Sigmoid colon (tissue), 6 donors: ENCODE measurements at regions not wholly inside any gene's neighbourhood (a gene's known extent, or its start where the extent isn't known, plus 50 kb on each side); places are given as distances from the start of the nearest gene placed in this dataset.

Source experiments
- DNase-seq: peaks from one replicate; pipeline ENCODE4 v3.0.0-alpha.2; 2019
- H3K27ac ChIP-seq, 4 donors: fragments of 200-600 bp; sonication (generic); one replicate each; pipeline ENCODE4 v1.5.1; 2016 to 2019; ENCODE audit warnings: mild to moderate bottlenecking in 1 of 4
- H3K27me3 ChIP-seq, 3 donors: fragments of 200-600 bp; sonication (generic); one replicate each; pipeline ENCODE4 v1.5.1; 2019; ENCODE audit warnings: mild to moderate bottlenecking in 1 of 3
- H3K36me3 ChIP-seq, 4 donors: fragments of 200-600 bp; sonication (generic); one replicate each; pipeline ENCODE4 v1.5.1; 2016 to 2019
- H3K4me1 ChIP-seq, 4 donors: fragments of 200-600 bp; sonication (generic); one replicate each; pipeline ENCODE4 v1.5.1; 2017 to 2019
- H3K4me3 ChIP-seq, 4 donors: fragments of 200-600 bp; sonication (generic); one replicate each; pipeline ENCODE4 v1.5.1; 2017 to 2019; ENCODE audit warnings: mild to moderate bottlenecking in 2 of 4, moderate library complexity in 1 of 4
- H3K9me3 ChIP-seq, 4 donors: fragments of 200-600 bp in 3 of 4; sonication (generic) in 3 of 4; one replicate each; pipeline versions ENCODE4 v1.5.1 to v1.6.1; 2013 to 2019
- EP300 ChIP-seq, 4 donors: sonication (generic); formaldehyde crosslinking; IDR thresholded peaks; one replicate each; pipeline ENCODE4 v1.6.1; 2017; ENCODE audit warnings: antibody characterized with exemption in 4 of 4
- POLR2A ChIP-seq, 2 donors: fragments of 450-650 bp; IDR thresholded peaks; one replicate each; pipeline ENCODE4 v1.6.1; 2016; ENCODE audit warnings: antibody characterized with exemption in 2 of 2, mild to moderate bottlenecking in 2 of 2, moderate library complexity in 2 of 2
- POLR2AphosphoS5 ChIP-seq, 4 donors: sonication (generic); formaldehyde crosslinking; IDR thresholded peaks; one replicate each; pipeline ENCODE4 v1.6.1; 2017; ENCODE audit warnings: antibody characterized with exemption in 4 of 4
- WGBS, 2 donors: extraction: QIAGEN DNeasy Blood & Tissue Kit; methylation state at CpG; one replicate each; pipeline ENCODE4 v1.1.7; 2013; 5-methylcytosine and 5-hydroxymethylcytosine counted together
- intact Hi-C: fragments of 100-400 bp; cut with DNase I; formaldehyde crosslinking; loops from one replicate; pipeline ENCODE4 v1.15.1; 2023
- TF ChIP-seq, protein P1 (sequence below), 4 experiments: fragments of 450-650 bp in 3 of 4; fragments of 200-600 bp in 1 of 4; IDR thresholded peaks; one replicate each; pipeline ENCODE4 v1.5.1; 2016 to 2019; ENCODE audit warnings: antibody characterized with exemption in 4 of 4, mild to moderate bottlenecking in 3 of 4, moderate library complexity in 2 of 4
- donor health status: healthy with polysubstance abuse.
- donor health status: healthy.

DNA sequence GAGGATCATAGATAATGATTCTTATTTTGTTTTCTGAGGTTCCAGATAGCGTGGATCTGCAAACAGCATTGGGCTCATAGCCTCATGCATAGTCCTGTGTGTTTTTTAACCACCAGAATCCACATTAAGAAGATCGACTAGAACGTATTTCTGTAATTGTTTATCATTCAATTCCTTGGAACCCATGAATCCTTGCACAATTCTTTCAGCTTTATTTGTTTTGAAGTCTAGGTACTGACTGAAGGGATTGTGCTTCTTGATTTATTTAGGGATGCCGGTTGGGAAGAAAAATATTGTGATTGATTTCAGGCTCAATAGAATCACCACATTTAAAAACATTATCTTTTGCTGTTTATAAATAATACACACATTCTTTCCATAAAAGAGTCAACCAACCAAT is 314.6 kb upstream of the ZNF717 start:
- TF ChIP-seq POLR2AphosphoS5 (IDR thresholded peaks at IDR 0.05) (no peak), POLR2A (IDR thresholded peaks at IDR 0.05) (no peak), EP300 (IDR thresholded peaks at IDR 0.05) (no peak)
- TF ChIP-seq, protein P1, sequence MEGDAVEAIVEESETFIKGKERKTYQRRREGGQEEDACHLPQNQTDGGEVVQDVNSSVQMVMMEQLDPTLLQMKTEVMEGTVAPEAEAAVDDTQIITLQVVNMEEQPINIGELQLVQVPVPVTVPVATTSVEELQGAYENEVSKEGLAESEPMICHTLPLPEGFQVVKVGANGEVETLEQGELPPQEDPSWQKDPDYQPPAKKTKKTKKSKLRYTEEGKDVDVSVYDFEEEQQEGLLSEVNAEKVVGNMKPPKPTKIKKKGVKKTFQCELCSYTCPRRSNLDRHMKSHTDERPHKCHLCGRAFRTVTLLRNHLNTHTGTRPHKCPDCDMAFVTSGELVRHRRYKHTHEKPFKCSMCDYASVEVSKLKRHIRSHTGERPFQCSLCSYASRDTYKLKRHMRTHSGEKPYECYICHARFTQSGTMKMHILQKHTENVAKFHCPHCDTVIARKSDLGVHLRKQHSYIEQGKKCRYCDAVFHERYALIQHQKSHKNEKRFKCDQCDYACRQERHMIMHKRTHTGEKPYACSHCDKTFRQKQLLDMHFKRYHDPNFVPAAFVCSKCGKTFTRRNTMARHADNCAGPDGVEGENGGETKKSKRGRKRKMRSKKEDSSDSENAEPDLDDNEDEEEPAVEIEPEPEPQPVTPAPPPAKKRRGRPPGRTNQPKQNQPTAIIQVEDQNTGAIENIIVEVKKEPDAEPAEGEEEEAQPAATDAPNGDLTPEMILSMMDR (IDR thresholded peaks at IDR 0.05), result no peak
- 75 to 80% methylated on average over 4 of the region's 4 CpGs for WGBS, 2 donors
- Histone ChIP-seq H3K36me3 (no peaks in the 10 kb centered on the region), H3K4me1 (no peaks in the 10 kb centered on the region), H3K9me3 (no peaks in the 10 kb centered on the region), H3K27me3 (no peaks in the 10 kb centered on the region), H3K4me3 (no peak overlapping the region), H3K27ac (no peak overlapping the region)
- intact Hi-C loops, result no loop called here
- no peak for DNase-seq

DNA sequence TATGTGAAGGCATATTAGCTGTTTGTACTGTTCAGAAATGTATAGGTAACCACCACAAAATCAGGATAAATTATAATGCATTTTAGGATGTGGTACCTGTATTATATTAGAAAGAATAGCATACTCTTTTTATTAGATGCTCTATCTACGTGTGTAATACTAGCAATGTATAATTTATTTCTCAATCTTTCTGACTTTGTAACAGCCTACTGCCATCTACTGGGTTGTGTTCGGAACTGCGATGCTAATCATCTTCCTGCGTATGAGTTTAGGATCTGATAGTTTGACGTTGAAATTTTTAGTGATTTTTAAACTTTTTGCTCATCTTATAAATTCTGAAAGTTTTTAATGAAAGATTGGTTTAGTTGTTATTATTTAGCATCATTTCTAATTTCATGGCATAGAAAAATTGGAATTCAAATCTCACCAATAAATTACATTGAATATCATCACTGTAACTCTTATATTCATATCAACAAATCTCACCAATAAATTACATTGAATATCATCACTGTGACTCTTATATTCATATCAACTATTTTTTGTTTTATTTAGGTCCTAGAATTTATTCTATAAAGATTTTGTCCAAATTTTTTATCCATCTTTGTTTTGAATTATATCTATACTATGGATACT is 322.7 kb upstream of the ZNF717 start:
- WGBS, 2 donors, result 4% methylated on average over 5 of the region's 5 CpGs
- no peaks in the 10 kb centered on the region for H3K27me3 ChIP-seq
- no peak for DNase-seq
- no peaks in the 10 kb centered on the region for H3K4me1 ChIP-seq
- no peak overlapping the region for H3K4me3 ChIP-seq
- no peaks in the 10 kb centered on the region for H3K9me3 ChIP-seq
- intact Hi-C loops, result no loop called here
- no peaks in the 10 kb centered on the region for H3K36me3 ChIP-seq
- TF ChIP-seq EP300 (IDR thresholded peaks at IDR 0.05), result no peak
- TF ChIP-seq, protein P1 (IDR thresholded peaks at IDR 0.05), result peak in 3 of 4 experiments; percentile 22 to 48 (median 26)
- no peak overlapping the region for H3K27ac ChIP-seq

GRCh38 chr3:76111808-76112207 is 326.5 kb upstream of the ZNF717 start:
- TF ChIP-seq POLR2AphosphoS5 (IDR thresholded peaks at IDR 0.05) (no peak), EP300 (IDR thresholded peaks at IDR 0.05) (no peak), POLR2A (IDR thresholded peaks at IDR 0.05) (no peak)
- TF ChIP-seq, protein P1 (IDR thresholded peaks at IDR 0.05), result no peak
- intact Hi-C loops, result no loop called here
- H3K27me3 ChIP-seq, result no peaks in the 10 kb centered on the region
- no peak overlapping the region for H3K4me3 ChIP-seq
- no peak for DNase-seq
- H3K9me3 ChIP-seq, result no peaks in the 10 kb centered on the region
- no peaks in the 10 kb centered on the region for H3K36me3 ChIP-seq
- 52 to 76% methylated on average over 2 of the region's 2 CpGs for WGBS, 2 donors
- H3K4me1 ChIP-seq, result no peaks in the 10 kb centered on the region
- no peak overlapping the region for H3K27ac ChIP-seq

- Histone ChIP-seq H3K36me3 (no peaks in the 10 kb centered on the region), H3K4me1 (no peaks in the 10 kb centered on the region), H3K27ac (no peak overlapping the region), H3K27me3 (no peaks in the 10 kb centered on the region), H3K4me3 (no peak overlapping the region), H3K9me3 (peaks cover 0 to 4% (median 0%) of the 10 kb centered on the region in 4 donors)
- intact Hi-C loops, result no loop called here
- DNase-seq, result no peak
- TF ChIP-seq POLR2A (IDR thresholded peaks at IDR 0.05) (no peak), POLR2AphosphoS5 (IDR thresholded peaks at IDR 0.05) (no peak)
Observed at GRCh38 chr3:76122007-76122406, 336.7 kb upstream of the ZNF717 start.

DNA sequence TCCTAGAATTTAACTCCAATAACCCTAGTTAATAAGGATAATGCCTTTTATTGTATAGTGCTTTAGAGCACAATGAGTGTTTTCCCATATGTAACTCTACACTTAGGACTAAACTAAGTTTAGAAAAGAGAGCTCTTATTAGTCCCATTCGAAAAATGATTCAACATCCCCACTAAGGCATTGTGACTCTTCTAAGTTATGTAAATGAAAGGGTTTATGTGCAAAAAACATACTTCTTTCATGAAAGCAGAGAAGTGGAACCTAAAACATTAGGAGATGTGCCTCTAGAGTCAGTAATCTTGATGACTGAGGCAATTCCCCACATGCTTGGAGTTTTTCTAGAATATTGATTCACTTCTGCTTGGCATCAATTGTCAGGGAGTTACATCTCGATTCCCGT is 344.1 kb upstream of the ZNF717 start:
- no peaks in the 10 kb centered on the region for H3K27me3 ChIP-seq
- H3K27ac ChIP-seq, result no peak overlapping the region
- H3K4me1 ChIP-seq, result no peaks in the 10 kb centered on the region
- peaks cover 0 to 4% (median 1%) of the 10 kb centered on the region in 4 donors for H3K9me3 ChIP-seq
- intact Hi-C loops, result no loop called here
- TF ChIP-seq POLR2A (IDR thresholded peaks at IDR 0.05) (no peak), POLR2AphosphoS5 (IDR thresholded peaks at IDR 0.05) (no peak), EP300 (IDR thresholded peaks at IDR 0.05) (no peak)
- TF ChIP-seq, protein P1 (IDR thresholded peaks at IDR 0.05), result no peak
- no peak for DNase-seq
- H3K4me3 ChIP-seq, result no peak overlapping the region
- no peaks in the 10 kb centered on the region for H3K36me3 ChIP-seq
- 71 to 82% methylated on average over 3 of the region's 3 CpGs for WGBS, 2 donors
